ENCODE measurements at regions not wholly inside any gene's neighbourhood (a gene's known extent, or its start where the extent isn't known, plus 50 kb on each side); places are given as distances from the start of the nearest gene placed in this dataset.

GRCh38 chr16:87173294-87173893, 143.8 kb downstream of the C16orf95 start:
- H3K27me3 ChIP-seq (replicated peaks; ENCODE audit: insufficient read depth, low read depth, low read length, poor library complexity), result no peaks in the 10 kb centered on the region
- H3K4me1 ChIP-seq (ENCODE audit: insufficient read depth, low read length, poor library complexity, severe bottlenecking), result no peaks in the 10 kb centered on the region
- ChIA-PET POLR2A (ENCODE audit: low non-redundant PET) (no interaction called here), CTCF (no interaction called here)
- DNase-seq (ENCODE audit: low spot score), result no peak
- intact Hi-C loops (cut with micrococcal nuclease; ENCODE audit: unreplicated experiment), result no loop called here
- no TSS peak for BruUV-seq (replicated peaks)
- no peak for TF ChIP-seq CTCF (conservative IDR thresholded peaks at IDR 0.05; ENCODE audit: low read depth, low read length)
- TF ChIP-seq EZH2 (IDR thresholded peaks at IDR 0.05; ENCODE audit: borderline replicate concordance, low read depth, low read length, poor library complexity, severe bottlenecking), result no peak
- no peaks in the 10 kb centered on the region for H3K36me3 ChIP-seq (ENCODE audit: insufficient read depth, low read length, poor library complexity, severe bottlenecking)
- no peaks in the 10 kb centered on the region for H3K9me3 ChIP-seq (ENCODE audit: low read depth, low read length, poor library complexity, severe bottlenecking)
- no peak overlapping the region for H3K4me3 ChIP-seq (ENCODE audit: low read depth, low read length, poor library complexity, severe bottlenecking)
- no peak overlapping the region for H3K27ac ChIP-seq (ENCODE audit: low read depth, low read length, poor library complexity, severe bottlenecking)

- DNase-seq (ENCODE audit: low spot score), result no peak
Measured at GRCh38 chr16:87174061-87174460, 143.1 kb downstream of the C16orf95 start.

GRCh38 chr16:87176735-87177134, 140.5 kb downstream of the C16orf95 start:
- no peaks in the 10 kb centered on the region for H3K9me3 ChIP-seq (ENCODE audit: low read depth, low read length, poor library complexity, severe bottlenecking)
- H3K4me1 ChIP-seq (ENCODE audit: insufficient read depth, low read length, poor library complexity, severe bottlenecking), result no peaks in the 10 kb centered on the region
- no TSS peak for BruUV-seq (replicated peaks)
- H3K36me3 ChIP-seq (ENCODE audit: insufficient read depth, low read length, poor library complexity, severe bottlenecking), result no peaks in the 10 kb centered on the region
- ChIA-PET POLR2A (ENCODE audit: low non-redundant PET) (no interaction called here), CTCF (interaction anchor here (0.6 kb wide), 1 partner anchor 317 kb away, joined by 4 read pairs; no protein-coding TSS in a partner anchor)
- no peak overlapping the region for H3K27ac ChIP-seq (ENCODE audit: low read depth, low read length, poor library complexity, severe bottlenecking)
- intact Hi-C loops (cut with micrococcal nuclease; ENCODE audit: unreplicated experiment), result no loop called here
- H3K4me3 ChIP-seq (ENCODE audit: low read depth, low read length, poor library complexity, severe bottlenecking), result no peak overlapping the region
- no peak for DNase-seq (ENCODE audit: low spot score)
- TF ChIP-seq EZH2 (IDR thresholded peaks at IDR 0.05; ENCODE audit: borderline replicate concordance, low read depth, low read length, poor library complexity, severe bottlenecking) (no peak), CTCF (conservative IDR thresholded peaks at IDR 0.05; ENCODE audit: low read depth, low read length) (no peak)
- H3K27me3 ChIP-seq (replicated peaks; ENCODE audit: insufficient read depth, low read depth, low read length, poor library complexity), result no peaks in the 10 kb centered on the region

More at GRCh38 chr16:87174061-87174460, 143.1 kb downstream of the C16orf95 start:
- no peak for TF ChIP-seq EZH2 (IDR thresholded peaks at IDR 0.05; ENCODE audit: borderline replicate concordance, low read depth, low read length, poor library complexity, severe bottlenecking)
- TF ChIP-seq CTCF (conservative IDR thresholded peaks at IDR 0.05; ENCODE audit: low read depth, low read length), result no peak
- no peak overlapping the region for H3K27ac ChIP-seq (ENCODE audit: low read depth, low read length, poor library complexity, severe bottlenecking)
- no peak overlapping the region for H3K4me3 ChIP-seq (ENCODE audit: low read depth, low read length, poor library complexity, severe bottlenecking)
- CTCF ChIA-PET, result no interaction called here
- H3K27me3 ChIP-seq (replicated peaks; ENCODE audit: insufficient read depth, low read depth, low read length, poor library complexity), result no peaks in the 10 kb centered on the region
- H3K36me3 ChIP-seq (ENCODE audit: insufficient read depth, low read length, poor library complexity, severe bottlenecking), result no peaks in the 10 kb centered on the region
- no TSS peak for BruUV-seq (replicated peaks)
- no peaks in the 10 kb centered on the region for H3K4me1 ChIP-seq (ENCODE audit: insufficient read depth, low read length, poor library complexity, severe bottlenecking)
- no peaks in the 10 kb centered on the region for H3K9me3 ChIP-seq (ENCODE audit: low read depth, low read length, poor library complexity, severe bottlenecking)
- intact Hi-C loops (cut with micrococcal nuclease; ENCODE audit: unreplicated experiment), result no loop called here
- POLR2A ChIA-PET (ENCODE audit: low non-redundant PET), result no interaction called here
